ENCODE measurements at regions not wholly inside any gene's neighbourhood (a gene's known extent, or its start where the extent isn't known, plus 50 kb on each side); places are given as distances from the start of the nearest gene placed in this dataset.

- Histone ChIP-seq H3K27me3 (no peaks in the 10 kb centered on the region), H3K4me3 (no peak overlapping the region), H3K27ac (no peak overlapping the region), H3K4me1 (no peaks in the 10 kb centered on the region), H3K36me3 (no peaks in the 10 kb centered on the region), H3K9ac (ENCODE audit: low read depth in 2 of 2, low read length in 2 of 2) (no peak overlapping the region), H3K9me3 (no peaks in the 10 kb centered on the region)
- TF ChIP-seq CTCF (IDR thresholded peaks at IDR 0.05) = no peak
- intact Hi-C loops (cut with DNase I) = no loop called here
- no peak for DNase-seq
These were observed 100.3 kb downstream of the TBX19 start for GRCh38 chr1:168380945-168381344.

DNA sequence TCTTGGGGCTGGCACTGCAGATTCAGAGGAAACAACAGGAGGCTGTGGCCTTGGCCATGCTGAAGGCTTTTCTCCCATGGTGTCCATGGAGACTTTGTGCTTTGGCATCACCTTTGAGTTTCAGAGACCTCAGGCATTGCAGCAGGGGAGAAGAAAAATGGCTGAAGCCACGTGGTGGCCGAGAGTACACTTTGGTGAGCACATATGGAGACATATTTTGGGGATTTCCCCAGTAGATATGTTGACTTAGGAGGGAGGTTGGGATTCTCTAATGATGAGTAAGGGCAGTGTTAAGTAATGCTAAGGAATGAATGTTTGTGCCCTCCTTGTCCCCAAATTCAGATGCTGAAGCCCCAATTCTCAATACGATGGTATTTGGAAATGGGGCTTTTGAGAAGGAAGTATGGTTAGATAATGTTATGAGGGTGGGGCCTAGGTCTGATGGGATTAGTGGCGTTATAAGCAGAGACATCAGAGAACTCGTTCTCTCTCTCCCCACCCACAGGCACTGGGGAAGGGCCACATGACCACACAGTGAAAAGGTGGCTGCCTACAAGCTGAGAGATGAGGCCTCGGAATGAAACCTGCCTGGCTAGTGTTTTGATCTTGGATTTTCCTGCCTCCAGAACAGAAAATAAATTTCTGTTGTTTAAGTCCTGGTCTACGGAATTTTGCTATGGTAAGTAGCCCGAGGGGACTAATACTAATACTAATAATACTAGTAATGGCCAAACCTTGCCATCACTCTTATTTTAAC lies 98.6 kb downstream of the TBX19 start:
- no peaks in the 10 kb centered on the region for H3K9me3 ChIP-seq
- H3K9ac ChIP-seq (ENCODE audit: low read depth in 2 of 2, low read length in 2 of 2) = no peak overlapping the region
- no peaks in the 10 kb centered on the region for H3K4me1 ChIP-seq
- no peak overlapping the region for H3K27ac ChIP-seq
- H3K36me3 ChIP-seq = no peaks in the 10 kb centered on the region
- DNase-seq = no peak
- no peaks in the 10 kb centered on the region for H3K27me3 ChIP-seq
- no peak for TF ChIP-seq CTCF (IDR thresholded peaks at IDR 0.05)
- no peak overlapping the region for H3K4me3 ChIP-seq
- intact Hi-C loops (cut with DNase I) = no loop called here

DNA sequence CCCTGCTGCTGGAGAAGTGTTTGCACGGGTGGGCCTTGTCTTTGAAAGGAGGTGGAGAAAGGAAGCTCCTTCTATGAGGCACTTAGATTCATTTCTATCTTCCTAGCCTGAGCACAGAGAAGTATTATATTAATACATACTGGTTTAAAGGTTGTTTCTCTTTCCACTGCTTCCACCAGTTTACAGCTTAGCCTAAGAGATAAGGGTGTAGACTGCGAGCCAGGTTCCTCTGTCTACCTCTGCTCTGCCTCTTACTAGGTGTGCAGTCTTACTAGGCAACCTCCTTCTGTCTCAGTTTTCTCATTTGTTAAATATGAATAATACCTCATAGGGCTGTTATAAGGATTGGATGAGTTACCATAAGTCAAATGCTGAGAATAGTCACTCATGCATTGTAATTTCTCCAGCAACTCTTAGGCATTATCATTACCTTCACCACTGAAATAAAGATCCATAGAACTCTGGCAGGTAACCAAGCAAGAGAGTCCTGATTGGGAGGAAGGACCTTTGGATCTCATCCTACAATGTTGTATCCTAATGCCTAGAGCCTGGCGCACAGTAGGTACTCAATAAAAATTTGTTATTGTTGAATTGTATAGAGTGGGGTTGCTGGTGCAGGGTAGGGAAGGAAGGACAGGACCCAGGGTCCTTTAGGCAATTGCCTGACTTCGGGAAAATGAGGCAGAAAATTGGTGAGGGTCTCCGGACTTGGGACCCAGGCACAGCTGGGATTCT lies 95.1 kb downstream of the TBX19 start:
- Histone ChIP-seq H3K4me1 (no peaks in the 10 kb centered on the region), H3K27ac (no peak overlapping the region), H3K9me3 (no peaks in the 10 kb centered on the region), H3K9ac (ENCODE audit: low read depth in 2 of 2, low read length in 2 of 2) (no peak overlapping the region), H3K27me3 (no peaks in the 10 kb centered on the region), H3K36me3 (no peaks in the 10 kb centered on the region), H3K4me3 (no peak overlapping the region)
- no peak for TF ChIP-seq CTCF (IDR thresholded peaks at IDR 0.05)
- intact Hi-C loops (cut with DNase I) = no loop called here
- DNase-seq = no peak

DNA sequence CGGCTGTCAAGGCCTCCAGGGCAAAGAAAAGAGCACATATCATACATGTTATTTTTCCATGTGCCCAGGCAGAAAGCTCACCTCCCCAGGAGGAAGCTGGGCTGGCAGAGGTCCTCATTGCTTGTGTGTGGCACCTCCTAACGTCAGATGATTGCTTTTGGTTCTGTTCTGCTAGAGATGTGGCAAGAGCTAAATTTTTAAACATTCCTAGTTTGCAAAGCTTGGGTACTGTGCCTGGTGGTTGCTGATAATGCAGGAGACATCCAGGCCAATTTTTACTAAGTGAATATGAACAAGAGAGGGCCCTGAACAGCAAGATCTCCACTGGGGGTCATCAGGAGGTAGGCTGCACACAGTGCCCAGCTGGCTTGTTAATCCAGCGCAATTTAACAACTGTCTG lies 93.9 kb downstream of the TBX19 start:
- no peaks in the 10 kb centered on the region for H3K36me3 ChIP-seq
- no peaks in the 10 kb centered on the region for H3K27me3 ChIP-seq
- no peak for TF ChIP-seq CTCF (IDR thresholded peaks at IDR 0.05)
- no peak overlapping the region for H3K4me3 ChIP-seq
- intact Hi-C loops (cut with DNase I) = no loop called here
- H3K9me3 ChIP-seq = no peaks in the 10 kb centered on the region
- no peaks in the 10 kb centered on the region for H3K4me1 ChIP-seq
- no peak overlapping the region for H3K27ac ChIP-seq
- no peak overlapping the region for H3K9ac ChIP-seq (ENCODE audit: low read depth in 2 of 2, low read length in 2 of 2)
- DNase-seq = no peak

- no peaks in the 10 kb centered on the region for H3K9me3 ChIP-seq
- H3K27ac ChIP-seq = no peak overlapping the region
- H3K4me3 ChIP-seq = no peak overlapping the region
- no peaks in the 10 kb centered on the region for H3K36me3 ChIP-seq
- no peak for TF ChIP-seq CTCF (IDR thresholded peaks at IDR 0.05)
- no peaks in the 10 kb centered on the region for H3K27me3 ChIP-seq
- no peak overlapping the region for H3K9ac ChIP-seq (ENCODE audit: low read depth in 2 of 2, low read length in 2 of 2)
- H3K4me1 ChIP-seq = no peaks in the 10 kb centered on the region
- DNase-seq = no peak
- intact Hi-C loops (cut with DNase I) = no loop called here
These were observed 93.2 kb downstream of the TBX19 start for GRCh38 chr1:168373869-168374268.
